ENCODE measurements at regions not wholly inside any gene's neighbourhood (a gene's known extent, or its start where the extent isn't known, plus 50 kb on each side); places are given as distances from the start of the nearest gene placed in this dataset.

DNA sequence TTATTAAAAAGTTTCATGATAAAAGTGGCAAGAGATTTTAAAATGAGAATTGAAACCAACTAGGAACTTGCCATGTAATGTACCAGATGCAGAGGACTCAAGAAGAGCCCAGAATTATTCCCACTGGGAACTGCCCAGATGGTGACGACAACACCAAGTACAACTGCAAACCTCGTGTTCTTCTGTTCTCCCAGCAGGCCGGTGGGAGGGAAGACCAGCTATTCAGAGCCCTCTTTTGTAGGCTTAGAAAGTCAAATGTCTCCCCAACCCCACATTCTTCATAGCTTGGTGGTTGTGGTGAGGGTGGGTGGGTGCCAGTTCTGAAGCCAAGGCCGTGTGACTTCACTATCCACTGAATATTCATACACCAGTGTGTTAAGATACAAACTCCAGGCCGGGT lies 54.3 kb upstream of the ITGB1 start:
- Mint-ChIP-seq H3K36me3 (no peaks in the 10 kb centered on the region), H3K27me3 (ENCODE audit: low read depth in 3 of 3) (peaks cover 0 to 22% (median 4%) of the 10 kb centered on the region in 3 donors), H3K27ac (no peak overlapping the region), H3K4me3 (no peak overlapping the region), H3K4me1 (peaks cover 15% of the 10 kb centered on the region), H3K9me3 (peaks cover 0 to 3% (median 0%) of the 10 kb centered on the region in 7 donors)
- no peak overlapping the region for H3K9ac ChIP-seq (ENCODE audit: insufficient read depth, low read length, poor library complexity, severe bottlenecking)
- no peaks in the 10 kb centered on the region for H4K20me1 ChIP-seq (ENCODE audit: insufficient read depth, low read length)
- H3K9me3 ChIP-seq (replicated peaks in 1 of 2; ENCODE audit: control insufficient read depth in 1 of 2, insufficient read depth in 1 of 2, low read length in 2 of 2) = no peaks in the 10 kb centered on the region
- intact Hi-C loops (cut with micrococcal nuclease) = loop anchor here in 1 of 2 donors (5.0 kb wide), 1 partner anchor 215 kb away; no protein-coding TSS in a partner anchor
- 86% methylated on average over 2 of the region's 5 CpGs for WGBS (ENCODE audit: insufficient coverage)
- no peak for DNase-seq
- peaks cover 2 to 5% of the 10 kb centered on the region in 2 donors for H3K27me3 ChIP-seq (ENCODE audit: control insufficient read depth in 2 of 2, insufficient read depth in 2 of 2, low read length in 2 of 2)
- H3K27ac ChIP-seq (ENCODE audit: low read depth in 1 of 2, low read length in 2 of 2) = no peak overlapping the region
- no peak overlapping the region for H2AFZ ChIP-seq (ENCODE audit: insufficient read depth, low read depth, low read length, poor library complexity, severe bottlenecking)
- H3K36me3 ChIP-seq (replicated peaks in 1 of 2; ENCODE audit: control insufficient read depth in 1 of 2, insufficient read depth in 2 of 2, low read length in 2 of 2) = no peaks in the 10 kb centered on the region
- H3K4me1 ChIP-seq (ENCODE audit: control insufficient read depth in 1 of 2, insufficient read depth in 2 of 2, low read length in 2 of 2) = peaks cover 0 to 11% of the 10 kb centered on the region in 2 donors
- H3K4me2 ChIP-seq (replicated peaks; ENCODE audit: extremely low read depth, low read length, poor library complexity, severe bottlenecking) = no peak overlapping the region
- H3K79me2 ChIP-seq (ENCODE audit: insufficient read depth, low read length) = no peaks in the 10 kb centered on the region
- no peak overlapping the region for H3K4me3 ChIP-seq (replicated peaks in 1 of 3; ENCODE audit: low read depth in 2 of 3, low read length in 3 of 3)
- no peak for TF ChIP-seq CTCF (IDR thresholded peaks at IDR 0.05)

DNA sequence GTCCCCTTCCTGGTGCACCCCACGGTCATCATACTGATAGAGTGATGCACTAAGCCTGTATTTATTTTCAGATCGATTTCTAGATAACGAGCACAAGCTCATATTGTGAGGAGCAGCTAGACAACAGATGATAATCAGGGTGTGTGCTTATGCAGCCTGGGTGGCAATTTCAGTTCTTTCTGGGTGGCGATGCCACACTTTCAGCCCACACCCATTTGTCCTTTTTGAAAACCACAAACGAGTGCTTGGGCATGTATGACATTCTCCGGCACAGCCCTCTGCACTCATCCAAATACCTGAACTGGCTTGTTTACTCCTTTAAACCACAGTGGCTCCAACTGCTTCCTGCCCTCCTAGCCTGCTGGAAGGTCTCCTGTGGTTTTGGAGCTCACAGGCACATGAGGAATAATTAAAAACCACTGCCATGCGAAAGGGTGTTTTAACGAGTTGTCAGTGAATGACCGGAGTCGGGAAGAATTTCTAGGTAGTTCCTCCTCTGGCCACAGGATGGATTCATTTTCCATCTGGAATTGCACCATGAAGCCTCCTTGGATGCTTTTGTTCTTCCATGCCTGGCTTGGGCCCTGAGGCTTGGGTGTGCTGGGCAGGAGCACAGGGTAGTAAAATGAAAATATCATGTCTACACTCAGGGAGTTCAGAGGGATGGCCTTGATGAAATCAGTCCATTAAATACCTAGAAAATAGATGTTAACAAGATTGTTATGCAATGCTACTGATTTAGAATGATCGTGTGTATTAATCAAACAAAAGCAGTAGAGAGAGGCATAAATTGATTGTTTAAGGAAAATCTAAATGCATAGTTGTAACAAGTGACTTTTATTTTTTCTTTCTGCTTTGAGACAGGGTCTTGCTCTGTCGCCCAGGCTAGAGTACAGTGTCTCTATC lies 52.4 kb upstream of the ITGB1 start:
- Mint-ChIP-seq H3K36me3 (no peaks in the 10 kb centered on the region), H3K9me3 (no peaks in the 10 kb centered on the region), H3K4me1 (peaks cover 24% of the 10 kb centered on the region), H3K27ac (no peak overlapping the region), H3K4me3 (no peak overlapping the region), H3K27me3 (ENCODE audit: low read depth in 3 of 3) (peaks cover 0 to 22% (median 4%) of the 10 kb centered on the region in 3 donors)
- no peak for DNase-seq
- WGBS (ENCODE audit: insufficient coverage) = 41% methylated on average over 8 of the region's 12 CpGs
- intact Hi-C loops (cut with micrococcal nuclease) = loop anchor here in 1 of 2 donors (5.0 kb wide), 1 partner anchor 213 kb away; no protein-coding TSS in a partner anchor
- Histone ChIP-seq H3K4me3 (replicated peaks in 1 of 3; ENCODE audit: low read depth in 2 of 3, low read length in 3 of 3) (no peak overlapping the region), H4K20me1 (ENCODE audit: insufficient read depth, low read length) (no peaks in the 10 kb centered on the region), H3K4me1 (ENCODE audit: control insufficient read depth in 1 of 2, insufficient read depth in 2 of 2, low read length in 2 of 2) (peaks cover 12 to 23% of the 10 kb centered on the region in 2 donors), H2AFZ (ENCODE audit: insufficient read depth, low read depth, low read length, poor library complexity, severe bottlenecking) (no peak overlapping the region), H3K27me3 (ENCODE audit: control insufficient read depth in 2 of 2, insufficient read depth in 2 of 2, low read length in 2 of 2) (peaks cover 2 to 5% of the 10 kb centered on the region in 2 donors), H3K4me2 (replicated peaks; ENCODE audit: extremely low read depth, low read length, poor library complexity, severe bottlenecking) (no peak overlapping the region), H3K9me3 (replicated peaks in 1 of 2; ENCODE audit: control insufficient read depth in 1 of 2, insufficient read depth in 1 of 2, low read length in 2 of 2) (no peaks in the 10 kb centered on the region), H3K9ac (ENCODE audit: insufficient read depth, low read length, poor library complexity, severe bottlenecking) (no peak overlapping the region), H3K79me2 (ENCODE audit: insufficient read depth, low read length) (no peaks in the 10 kb centered on the region), H3K36me3 (replicated peaks in 1 of 2; ENCODE audit: control insufficient read depth in 1 of 2, insufficient read depth in 2 of 2, low read length in 2 of 2) (no peaks in the 10 kb centered on the region), H3K27ac (ENCODE audit: low read depth in 1 of 2, low read length in 2 of 2) (no peak overlapping the region)
- no peak for TF ChIP-seq CTCF (IDR thresholded peaks at IDR 0.05)

Data from CD14-positive monocyte (primary cell).